Left ventricle myocardium inferior (tissue), 1 donor: ENCODE measurements at regions not wholly inside any gene's neighbourhood (a gene's known extent, or its start where the extent isn't known, plus 50 kb on each side); places are given as distances from the start of the nearest gene placed in this dataset.

Experiments
- DNase-seq: peaks from one replicate; pipeline ENCODE4 v3.0.0-alpha.2; 2020
- H3K27ac ChIP-seq: fragments of 200-600 bp; replicated peaks from 2 replicates; pipeline ENCODE4 v1.8.0; 2021
- H3K27me3 ChIP-seq: fragments of 200-600 bp; 2 replicates; pipeline ENCODE4 v1.8.0; 2021; ENCODE audit warnings: low read depth
- H3K36me3 ChIP-seq: fragments of 200-600 bp; 2 replicates; pipeline ENCODE4 v1.8.0; 2021
- H3K4me1 ChIP-seq: fragments of 200-600 bp; 2 replicates; pipeline ENCODE4 v1.8.0; 2021
- H3K4me3 ChIP-seq: fragments of 200-600 bp; 2 replicates; pipeline ENCODE4 v1.8.0; 2021; ENCODE audit warnings: mild to moderate bottlenecking, moderate library complexity
- H3K9me3 ChIP-seq: fragments of 200-600 bp; replicated peaks from 2 replicates; pipeline ENCODE4 v1.8.0; 2021
- intact Hi-C: fragments of 100-400 bp; cut with micrococcal nuclease; formaldehyde crosslinking; loops from one replicate; pipeline ENCODE4 v1.11.0; 2022
- TF ChIP-seq, protein P1 (sequence below): fragments of 200-600 bp; IDR thresholded peaks from 2 replicates; pipeline ENCODE4 v1.8.0; 2021; ENCODE audit warnings: antibody characterized with exemption, mild to moderate bottlenecking, borderline replicate concordance
- donor health status: DM: no; HTN: yes; CAD: no; lungs with severe emphysema.

DNA sequence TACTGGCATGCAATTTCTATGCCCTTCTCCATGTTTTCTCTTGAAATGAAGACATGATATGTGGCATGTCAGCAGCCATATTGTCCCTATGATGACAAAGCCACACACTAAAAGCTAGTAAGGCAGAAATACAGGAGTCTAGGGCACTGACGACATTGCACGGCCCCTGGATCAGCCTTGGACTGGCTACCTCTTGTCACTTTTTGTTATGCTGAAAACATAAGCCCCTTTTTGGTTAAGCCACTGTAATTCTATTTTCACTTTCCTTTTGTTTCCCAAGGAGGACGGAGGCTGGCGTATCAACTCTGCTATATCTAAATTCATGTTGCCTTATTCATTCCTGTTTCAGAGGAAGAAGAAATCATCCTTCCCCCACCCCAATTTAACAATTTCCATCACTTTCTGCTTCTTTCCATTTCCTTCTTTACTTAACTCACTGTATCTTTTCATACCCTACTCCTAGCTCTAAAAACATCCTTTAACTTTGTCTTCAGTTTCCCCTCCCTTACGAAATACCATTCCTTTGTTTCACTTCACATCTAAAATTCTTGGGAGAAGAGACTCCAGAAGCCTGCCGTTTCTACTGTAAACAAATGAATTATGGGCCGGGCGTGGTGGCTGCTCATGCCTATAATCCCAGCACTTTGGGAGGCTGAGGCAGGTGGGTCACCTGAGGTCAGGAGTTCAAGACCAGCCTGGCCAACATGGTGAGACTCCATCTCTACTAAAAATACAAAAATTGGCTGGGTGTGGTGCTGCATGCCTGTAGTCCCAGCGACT is 364.1 kb downstream of the PCNX1 start:
- H3K4me1 ChIP-seq, result no peaks in the 10 kb centered on the region
- no peaks in the 10 kb centered on the region for H3K36me3 ChIP-seq
- intact Hi-C loops, result no loop called here
- H3K4me3 ChIP-seq, result no peak overlapping the region
- H3K27ac ChIP-seq, result no peak overlapping the region
- TF ChIP-seq, protein P1, sequence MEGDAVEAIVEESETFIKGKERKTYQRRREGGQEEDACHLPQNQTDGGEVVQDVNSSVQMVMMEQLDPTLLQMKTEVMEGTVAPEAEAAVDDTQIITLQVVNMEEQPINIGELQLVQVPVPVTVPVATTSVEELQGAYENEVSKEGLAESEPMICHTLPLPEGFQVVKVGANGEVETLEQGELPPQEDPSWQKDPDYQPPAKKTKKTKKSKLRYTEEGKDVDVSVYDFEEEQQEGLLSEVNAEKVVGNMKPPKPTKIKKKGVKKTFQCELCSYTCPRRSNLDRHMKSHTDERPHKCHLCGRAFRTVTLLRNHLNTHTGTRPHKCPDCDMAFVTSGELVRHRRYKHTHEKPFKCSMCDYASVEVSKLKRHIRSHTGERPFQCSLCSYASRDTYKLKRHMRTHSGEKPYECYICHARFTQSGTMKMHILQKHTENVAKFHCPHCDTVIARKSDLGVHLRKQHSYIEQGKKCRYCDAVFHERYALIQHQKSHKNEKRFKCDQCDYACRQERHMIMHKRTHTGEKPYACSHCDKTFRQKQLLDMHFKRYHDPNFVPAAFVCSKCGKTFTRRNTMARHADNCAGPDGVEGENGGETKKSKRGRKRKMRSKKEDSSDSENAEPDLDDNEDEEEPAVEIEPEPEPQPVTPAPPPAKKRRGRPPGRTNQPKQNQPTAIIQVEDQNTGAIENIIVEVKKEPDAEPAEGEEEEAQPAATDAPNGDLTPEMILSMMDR, result no peak
- H3K9me3 ChIP-seq, result peaks cover 8% of the 10 kb centered on the region
- no peaks in the 10 kb centered on the region for H3K27me3 ChIP-seq
- no peak for DNase-seq

DNA sequence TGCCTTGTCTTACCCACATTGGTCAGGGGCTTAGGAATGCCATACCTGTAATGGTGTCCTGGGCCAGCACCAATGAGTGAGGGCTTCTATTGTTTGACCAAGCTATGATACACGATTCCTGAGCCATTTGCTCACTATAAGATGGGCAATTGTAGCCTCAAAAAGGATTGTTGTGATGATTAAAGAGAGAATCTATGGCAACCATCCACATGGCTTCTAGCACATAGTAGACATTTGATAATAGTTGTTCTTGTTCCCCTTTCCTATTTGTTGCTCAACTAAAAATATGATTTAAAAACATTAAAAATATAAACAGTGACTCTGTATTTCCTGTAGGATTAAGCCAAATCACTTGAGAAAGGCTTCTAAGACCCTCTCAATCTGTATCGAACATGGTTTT is 366.1 kb downstream of the PCNX1 start:
- Histone ChIP-seq H3K4me1 (no peaks in the 10 kb centered on the region), H3K36me3 (no peaks in the 10 kb centered on the region), H3K27ac (no peak overlapping the region), H3K4me3 (no peak overlapping the region), H3K9me3 (peaks cover 8% of the 10 kb centered on the region), H3K27me3 (no peaks in the 10 kb centered on the region)
- DNase-seq, result no peak
- intact Hi-C loops, result no loop called here
- TF ChIP-seq, protein P1, result no peak

DNA sequence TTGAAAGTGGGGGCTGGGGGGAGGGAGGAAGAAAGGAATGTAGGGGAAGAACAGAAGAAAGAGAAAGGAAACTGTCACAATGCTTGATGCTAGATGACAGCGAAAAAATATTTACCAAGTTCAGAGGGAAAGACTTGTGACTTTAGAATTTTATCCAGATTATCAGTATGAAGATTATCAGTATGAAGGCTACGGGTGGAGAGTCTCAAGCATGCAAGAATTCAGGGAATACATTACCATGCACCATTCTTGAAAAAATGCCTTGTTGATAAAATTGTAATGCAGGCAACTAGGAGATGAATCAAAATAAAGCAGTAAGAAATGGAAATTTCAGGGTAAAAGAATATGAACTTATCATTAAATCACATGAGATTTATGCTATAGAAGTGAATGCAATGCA is 376.8 kb downstream of the PCNX1 start:
- TF ChIP-seq, protein P1, result no peak
- H3K4me1 ChIP-seq, result no peaks in the 10 kb centered on the region
- peaks cover 14% of the 10 kb centered on the region for H3K27me3 ChIP-seq
- peaks cover 17% of the 10 kb centered on the region for H3K9me3 ChIP-seq
- no peak overlapping the region for H3K27ac ChIP-seq
- DNase-seq, result no peak
- H3K36me3 ChIP-seq, result no peaks in the 10 kb centered on the region
- H3K4me3 ChIP-seq, result no peak overlapping the region
- intact Hi-C loops, result no loop called here

DNA sequence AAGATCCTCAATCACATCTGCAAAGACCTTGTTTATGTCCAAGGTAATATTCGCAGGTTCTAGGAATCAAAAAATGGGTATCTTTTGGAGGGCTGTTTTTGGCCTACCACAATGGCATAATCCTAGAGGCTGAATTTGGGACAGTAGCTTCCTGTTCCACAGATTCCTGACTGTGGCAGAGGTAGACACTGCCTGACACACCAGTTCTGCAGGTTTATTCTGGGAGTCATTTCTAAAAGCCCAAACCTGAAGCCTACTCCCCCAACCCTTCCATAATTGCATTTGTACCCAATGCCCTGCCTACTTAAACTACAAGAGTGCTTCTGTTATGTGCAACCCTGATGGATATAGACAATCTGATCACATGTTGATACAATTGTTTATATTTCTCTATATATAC is 378.9 kb downstream of the PCNX1 start:
- TF ChIP-seq, protein P1, result no peak

DNA sequence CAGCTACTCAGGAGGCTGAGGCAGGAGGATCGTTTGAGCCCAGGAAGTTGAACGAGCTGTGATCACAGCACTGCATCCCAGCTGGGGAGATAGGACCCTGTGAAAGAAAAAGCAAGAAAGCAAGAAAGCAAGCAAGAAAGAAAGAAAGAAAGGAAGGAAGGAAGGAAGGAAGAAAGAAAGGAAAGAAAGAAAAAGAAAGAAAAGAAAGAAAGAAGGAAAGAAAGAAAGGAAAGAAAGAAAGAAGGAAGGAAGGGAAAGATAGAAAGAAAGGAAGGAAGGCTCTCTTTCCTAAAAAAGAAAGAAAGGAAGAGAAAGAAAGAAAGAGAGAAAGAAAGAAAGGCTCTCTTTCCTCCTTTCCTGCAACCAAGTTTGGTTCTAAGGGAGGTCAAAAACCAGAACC is 380.3 kb downstream of the PCNX1 start:
- no peak overlapping the region for H3K27ac ChIP-seq
- TF ChIP-seq, protein P1, result no peak
- intact Hi-C loops, result no loop called here
- H3K4me1 ChIP-seq, result no peaks in the 10 kb centered on the region
- H3K27me3 ChIP-seq, result peaks cover 14% of the 10 kb centered on the region
- peaks cover 17% of the 10 kb centered on the region for H3K9me3 ChIP-seq
- no peak overlapping the region for H3K4me3 ChIP-seq
- no peak for DNase-seq
- no peaks in the 10 kb centered on the region for H3K36me3 ChIP-seq

More for the DNA sequence above, 378.9 kb downstream of the PCNX1 start:
- DNase-seq, result no peak
- Histone ChIP-seq H3K27ac (no peak overlapping the region), H3K36me3 (no peaks in the 10 kb centered on the region), H3K4me3 (no peak overlapping the region), H3K27me3 (peaks cover 14% of the 10 kb centered on the region), H3K9me3 (peaks cover 17% of the 10 kb centered on the region), H3K4me1 (no peaks in the 10 kb centered on the region)
- intact Hi-C loops, result no loop called here
